ENCODE measurements at regions not wholly inside any gene's neighbourhood (a gene's known extent, or its start where the extent isn't known, plus 50 kb on each side); places are given as distances from the start of the nearest gene placed in this dataset.

DNA sequence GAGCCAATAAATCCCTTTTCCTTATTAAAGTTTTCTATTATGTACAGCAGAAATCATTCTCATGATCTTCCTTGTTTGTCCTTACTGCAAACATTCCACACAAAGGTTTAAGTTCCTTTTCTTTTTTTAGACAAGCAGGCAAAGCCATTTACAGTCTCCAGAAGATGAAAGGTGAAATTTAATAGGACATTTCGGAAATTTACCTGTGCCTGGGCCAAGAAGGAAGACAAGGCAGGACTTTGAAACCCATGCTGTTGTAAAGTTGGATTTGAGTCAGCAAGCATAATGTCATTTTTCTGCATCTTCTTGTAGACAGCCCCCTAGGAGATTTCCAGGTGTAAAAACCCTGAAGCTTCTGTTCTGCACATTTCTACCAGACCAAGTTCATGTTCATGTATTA is 188.1 kb downstream of the PAPSS1 start:
- H3K4me3 ChIP-seq (ENCODE audit: low read depth, low read length) = no peak overlapping the region
- TF ChIP-seq CTCF (IDR thresholded peaks at IDR 0.05; ENCODE audit: borderline replicate concordance, insufficient read depth, low read depth, low read length) = no peak

GRCh38 chr4:107520368-107520767 is 199.7 kb downstream of the PAPSS1 start:
- H3K4me3 ChIP-seq (ENCODE audit: low read depth, low read length) = no peak overlapping the region
- TF ChIP-seq CTCF (IDR thresholded peaks at IDR 0.05; ENCODE audit: borderline replicate concordance, insufficient read depth, low read depth, low read length) = no peak

- no peak for TF ChIP-seq CTCF (IDR thresholded peaks at IDR 0.05; ENCODE audit: borderline replicate concordance, insufficient read depth, low read depth, low read length)
- no peak overlapping the region for H3K4me3 ChIP-seq (ENCODE audit: low read depth, low read length)
Measured at GRCh38 chr4:107519053-107519452, 201.0 kb downstream of the PAPSS1 start.

DNA sequence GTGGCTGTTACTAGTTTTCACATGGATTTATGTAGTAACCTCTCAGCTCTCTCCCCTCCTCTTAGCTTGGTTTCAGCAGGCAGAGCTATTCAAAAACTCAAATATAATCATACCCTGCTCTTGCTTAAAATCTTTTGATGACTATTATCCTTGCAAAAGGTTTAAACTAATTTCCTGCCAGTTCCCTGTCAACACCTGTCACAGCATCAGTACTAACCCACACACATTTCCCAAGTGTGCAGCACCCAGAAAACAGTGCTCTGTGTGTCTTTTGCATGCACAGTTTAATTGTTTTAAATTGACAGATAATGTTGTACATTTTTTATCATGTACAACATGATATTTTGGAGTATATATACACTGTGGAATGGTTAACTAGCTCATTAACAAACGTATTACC is 202.0 kb downstream of the PAPSS1 start:
- H3K4me3 ChIP-seq (ENCODE audit: low read depth, low read length) = no peak overlapping the region
- TF ChIP-seq CTCF (IDR thresholded peaks at IDR 0.05; ENCODE audit: borderline replicate concordance, insufficient read depth, low read depth, low read length) = no peak

GRCh38 chr4:107512549-107512948 is 207.5 kb downstream of the PAPSS1 start:
- no peak for TF ChIP-seq CTCF (IDR thresholded peaks at IDR 0.05; ENCODE audit: borderline replicate concordance, insufficient read depth, low read depth, low read length)
- no peak overlapping the region for H3K4me3 ChIP-seq (ENCODE audit: low read depth, low read length)

DNA sequence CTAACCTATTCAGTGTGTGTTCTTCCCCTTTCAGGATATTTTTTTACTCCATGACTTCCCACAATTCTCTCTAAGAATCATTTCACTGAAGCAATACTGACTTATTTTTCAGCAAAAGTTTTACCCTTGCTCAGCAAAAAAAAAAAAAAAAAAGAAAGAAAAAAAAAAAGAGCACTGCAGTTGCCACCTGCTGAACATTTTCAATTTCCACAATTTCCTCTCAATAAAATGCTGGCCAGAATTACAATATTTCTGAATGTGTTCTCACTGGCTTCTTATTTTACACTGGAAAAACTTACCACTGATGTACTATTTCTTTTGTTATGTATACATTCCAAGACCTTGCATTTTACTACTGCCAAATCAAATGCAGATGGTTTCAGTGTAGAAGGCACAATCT is 210.4 kb downstream of the PAPSS1 start:
- TF ChIP-seq CTCF (IDR thresholded peaks at IDR 0.05; ENCODE audit: borderline replicate concordance, insufficient read depth, low read depth, low read length) = no peak
- H3K4me3 ChIP-seq (ENCODE audit: low read depth, low read length) = no peak overlapping the region

- H3K4me3 ChIP-seq (ENCODE audit: low read depth, low read length) = no peak overlapping the region
- TF ChIP-seq CTCF (IDR thresholded peaks at IDR 0.05; ENCODE audit: borderline replicate concordance, insufficient read depth, low read depth, low read length) = no peak
Measured at GRCh38 chr4:107500551-107500950, 219.5 kb downstream of the PAPSS1 start.

Data from GM12875 (cell line).